Activated CD4-positive, alpha-beta T cell treated with anti-CD3 and anti-CD28 coated beads, Interleukin-2, Interleukin-4, amounts not matched to agents 100 ng/mL and 50 ng/mL, durations not matched to agents 16 hours and 8 hours (primary cell): ENCODE measurements at regions not wholly inside any gene's neighbourhood (a gene's known extent, or its start where the extent isn't known, plus 50 kb on each side); places are given as distances from the start of the nearest gene placed in this dataset.
"Not testable (repeated sequence)": the region's sequence is repeated elsewhere in the genome, so short reads cannot be mapped to it uniquely, and the experiment has no call there.

ENCODE experiments used
- DNase-seq: peaks from one replicate; pipeline ENCODE4 v3.0.0-alpha.2; 2020; ENCODE audit warnings: low spot score

- DNase-seq: no peak
Observed at GRCh38 chr4:181819946-181820345, 423.3 kb upstream of the TENM3 start.

- no peak for DNase-seq
Observed at GRCh38 chr4:181820553-181820952, 422.6 kb upstream of the TENM3 start.

- no peak for DNase-seq
Observed at GRCh38 chr4:181821039-181822004, 421.9 kb upstream of the TENM3 start.

GRCh38 chr4:181822005-181822375 lies 421.2 kb upstream of the TENM3 start:
- DNase-seq: no peak

- no peak for DNase-seq
Observed at GRCh38 chr4:181823183-181823582, 420.0 kb upstream of the TENM3 start.

GRCh38 chr4:181823645-181824044 lies 419.6 kb upstream of the TENM3 start:
- no peak for DNase-seq

GRCh38 chr4:181825564-181825963 lies 417.6 kb upstream of the TENM3 start:
- no peak for DNase-seq

- DNase-seq: no peak
Observed at GRCh38 chr4:181827246-181827645, 416.0 kb upstream of the TENM3 start.

GRCh38 chr4:181830404-181831035 lies 412.7 kb upstream of the TENM3 start:
- no peak for DNase-seq

GRCh38 chr4:181834071-181834470 lies 409.1 kb upstream of the TENM3 start:
- DNase-seq: no peak

- DNase-seq: no peak
Observed at GRCh38 chr4:181835348-181835747, 407.9 kb upstream of the TENM3 start.

- no peak for DNase-seq
Observed at GRCh38 chr4:181838253-181838652, 404.9 kb upstream of the TENM3 start.

- DNase-seq: not testable (repeated sequence)
Observed at GRCh38 chr4:181843797-181844196, 399.4 kb upstream of the TENM3 start.

- no peak for DNase-seq
Observed at GRCh38 chr4:181845617-181846016, 397.6 kb upstream of the TENM3 start.

- no peak for DNase-seq
Observed at GRCh38 chr4:181846934-181847333, 396.3 kb upstream of the TENM3 start.

- DNase-seq: no peak
Observed at GRCh38 chr4:181848357-181848756, 394.8 kb upstream of the TENM3 start.

- DNase-seq: no peak
Observed at GRCh38 chr4:181849472-181849871, 393.7 kb upstream of the TENM3 start.

- DNase-seq: no peak
Observed at GRCh38 chr4:181853881-181854511, 389.2 kb upstream of the TENM3 start.

GRCh38 chr4:181855307-181855706 lies 387.9 kb upstream of the TENM3 start:
- DNase-seq: no peak

- not testable (repeated sequence) for DNase-seq
Observed at GRCh38 chr4:181857471-181857870, 385.7 kb upstream of the TENM3 start.

- no peak for DNase-seq
Observed at GRCh38 chr4:181858741-181859140, 384.5 kb upstream of the TENM3 start.

GRCh38 chr4:181859439-181859838 lies 383.8 kb upstream of the TENM3 start:
- no peak for DNase-seq

- no peak for DNase-seq
Observed at GRCh38 chr4:181860157-181860556, 383.0 kb upstream of the TENM3 start.
